IgD-negative memory B cell (primary cell): ENCODE measurements at regions not wholly inside any gene's neighbourhood (a gene's known extent, or its start where the extent isn't known, plus 50 kb on each side); places are given as distances from the start of the nearest gene placed in this dataset.
A peak's percentile ranks its signal among the peaks of the same experiment; 100 is the strongest.
"Not testable (repeated sequence)": the region's sequence is repeated elsewhere in the genome, so short reads cannot be mapped to it uniquely, and the experiment has no call there.

Experiments
- H3K27ac Mint-ChIP-seq, 3 donors: one replicate each; pipeline ENCODE4 v1.8.0; 2020 to 2022; ENCODE audit warnings: mild to moderate bottlenecking in 3 of 3, mixed read lengths in 3 of 3, moderate library complexity in 1 of 3
- H3K27me3 Mint-ChIP-seq: one replicate; pipeline ENCODE4 v1.8.0; 2021; ENCODE audit warnings: mixed read lengths
- H3K36me3 Mint-ChIP-seq: one replicate; pipeline ENCODE4 v1.8.0; 2020; ENCODE audit warnings: mild to moderate bottlenecking, mixed read lengths
- H3K4me1 Mint-ChIP-seq, 3 donors: one replicate each; pipeline ENCODE4 v1.8.0; 2020 to 2022; ENCODE audit warnings: mixed read lengths in 3 of 3, mild to moderate bottlenecking in 1 of 3
- H3K4me3 Mint-ChIP-seq, 4 donors: one replicate each; pipeline ENCODE4 v1.8.0; 2020 to 2022; ENCODE audit warnings: mild to moderate bottlenecking in 4 of 4, mixed read lengths in 4 of 4, moderate library complexity in 3 of 4
- H3K9me3 Mint-ChIP-seq, 3 donors: one replicate each; pipeline ENCODE4 v1.8.0; 2020 to 2021; ENCODE audit warnings: mixed read lengths in 3 of 3, mild to moderate bottlenecking in 1 of 3

DNA sequence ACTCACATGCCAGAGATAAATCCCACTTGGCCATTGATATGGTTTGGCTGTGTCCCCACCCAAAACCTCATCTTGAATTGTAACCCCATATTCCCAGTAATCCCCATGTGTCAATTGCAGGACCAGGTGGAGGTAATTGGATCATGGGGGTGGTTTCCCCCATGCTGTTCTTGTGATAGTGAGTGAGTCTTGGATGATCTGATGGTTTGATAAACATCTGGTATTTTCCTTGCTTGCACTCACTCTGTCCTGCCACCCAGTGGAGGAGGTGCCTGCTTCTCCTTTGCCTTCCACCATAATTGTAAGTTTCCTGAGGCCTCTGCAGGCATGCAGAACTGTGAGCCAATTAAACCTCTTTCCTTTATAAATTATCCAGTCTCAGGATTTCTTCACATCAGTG lies 50.4 kb upstream of the B3GAT2 start:
- not testable (repeated sequence) for H3K27me3 Mint-ChIP-seq, H3K27ac Mint-ChIP-seq, H3K4me1 Mint-ChIP-seq, H3K4me3 Mint-ChIP-seq, H3K36me3 Mint-ChIP-seq
- H3K9me3 Mint-ChIP-seq, result peaks cover 7 to 17% (median 9%) of the 10 kb centered on the region in 3 donors

DNA sequence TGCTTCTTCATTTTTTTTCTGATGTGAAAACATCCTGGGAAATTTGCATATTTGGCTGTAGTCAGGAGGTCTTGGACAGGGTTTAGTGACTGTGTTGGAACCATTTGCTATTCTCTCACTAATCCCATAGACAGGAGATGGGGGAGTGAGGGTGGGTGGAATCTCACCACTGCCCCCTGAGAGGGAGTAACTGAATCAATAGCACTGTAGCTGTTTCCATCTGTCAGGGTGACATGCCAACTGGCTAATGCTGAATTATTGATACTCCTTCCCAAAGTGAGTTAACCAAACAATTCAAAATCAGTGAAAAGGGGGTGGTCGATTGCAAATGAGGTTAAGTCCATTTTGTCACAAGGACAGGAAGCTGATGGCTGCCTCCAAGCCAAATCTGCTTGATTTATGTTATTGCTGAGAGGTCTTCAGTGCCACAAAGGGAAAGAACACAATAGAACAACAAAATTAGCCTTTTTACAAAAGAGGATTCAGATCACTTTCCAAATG lies 55.1 kb upstream of the B3GAT2 start:
- no peaks in the 10 kb centered on the region for H3K36me3 Mint-ChIP-seq
- H3K9me3 Mint-ChIP-seq, result peaks cover 0 to 1% (median 0%) of the 10 kb centered on the region in 3 donors
- no peak overlapping the region for H3K27ac Mint-ChIP-seq
- H3K4me3 Mint-ChIP-seq, result no peak overlapping the region
- H3K27me3 Mint-ChIP-seq, result peaks cover 5% of the 10 kb centered on the region
- H3K4me1 Mint-ChIP-seq, result peaks cover 0 to 5% (median 0%) of the 10 kb centered on the region in 3 donors

DNA sequence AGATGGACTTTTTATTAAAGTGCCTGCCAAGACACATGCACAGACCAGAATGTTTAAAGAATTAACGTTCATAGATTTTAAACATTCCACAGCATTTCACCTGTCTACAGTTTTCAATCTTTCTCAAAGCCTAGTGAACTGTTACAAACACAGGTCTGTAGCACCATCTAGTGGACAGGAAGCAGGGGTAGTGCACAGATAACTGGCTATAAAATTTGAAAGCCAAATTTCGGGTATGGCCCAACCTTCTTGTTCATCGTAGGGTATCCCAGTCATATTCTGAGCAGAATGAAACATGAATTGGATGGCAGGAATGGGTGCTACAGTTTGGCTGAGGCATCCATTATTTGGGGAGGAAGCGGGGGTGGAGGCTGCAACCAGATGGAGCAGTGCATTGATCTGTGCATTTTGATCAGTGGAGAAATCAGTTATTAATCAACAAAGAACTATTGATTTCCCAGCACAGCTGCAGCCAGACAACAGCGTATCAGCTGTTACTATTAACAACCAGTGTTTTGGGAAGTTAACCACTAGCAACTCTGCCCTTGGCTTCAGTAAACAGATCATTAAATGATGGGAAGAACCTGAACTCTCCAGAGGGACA lies 56.1 kb upstream of the B3GAT2 start:
- H3K36me3 Mint-ChIP-seq, result no peaks in the 10 kb centered on the region
- no peak overlapping the region for H3K4me3 Mint-ChIP-seq
- peaks cover 5% of the 10 kb centered on the region for H3K27me3 Mint-ChIP-seq

DNA sequence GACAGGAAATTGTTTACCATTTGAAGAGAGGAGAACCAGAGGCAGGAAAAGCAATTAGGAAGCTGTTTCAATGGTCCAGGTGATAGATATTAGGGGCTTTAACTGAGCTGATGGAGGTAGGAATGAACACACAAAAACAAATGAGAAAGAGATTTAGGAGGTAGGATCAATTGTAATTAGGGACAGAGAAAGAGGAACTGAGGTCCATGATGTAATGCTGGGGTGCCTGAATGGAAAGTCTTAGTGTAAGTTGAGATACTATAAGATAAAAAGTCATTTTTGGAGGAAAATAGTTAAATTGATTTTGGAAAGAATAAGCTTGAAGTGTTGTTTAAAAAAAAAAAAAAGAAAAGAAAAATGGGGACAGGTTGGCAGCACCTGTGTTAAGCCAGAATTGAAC lies 58.5 kb upstream of the B3GAT2 start:
- H3K27me3 Mint-ChIP-seq, result peaks cover 5% of the 10 kb centered on the region
- no peaks in the 10 kb centered on the region for H3K9me3 Mint-ChIP-seq
- H3K27ac Mint-ChIP-seq, result no peak overlapping the region
- H3K36me3 Mint-ChIP-seq, result no peaks in the 10 kb centered on the region
- H3K4me1 Mint-ChIP-seq, result peaks cover 0 to 5% (median 0%) of the 10 kb centered on the region in 3 donors
- H3K4me3 Mint-ChIP-seq, result no peak overlapping the region

More for the DNA sequence above, 56.1 kb upstream of the B3GAT2 start:
- H3K9me3 Mint-ChIP-seq, result no peaks in the 10 kb centered on the region
- H3K4me1 Mint-ChIP-seq, result peaks cover 0 to 5% (median 0%) of the 10 kb centered on the region in 3 donors
- H3K27ac Mint-ChIP-seq, result no peak overlapping the region

DNA sequence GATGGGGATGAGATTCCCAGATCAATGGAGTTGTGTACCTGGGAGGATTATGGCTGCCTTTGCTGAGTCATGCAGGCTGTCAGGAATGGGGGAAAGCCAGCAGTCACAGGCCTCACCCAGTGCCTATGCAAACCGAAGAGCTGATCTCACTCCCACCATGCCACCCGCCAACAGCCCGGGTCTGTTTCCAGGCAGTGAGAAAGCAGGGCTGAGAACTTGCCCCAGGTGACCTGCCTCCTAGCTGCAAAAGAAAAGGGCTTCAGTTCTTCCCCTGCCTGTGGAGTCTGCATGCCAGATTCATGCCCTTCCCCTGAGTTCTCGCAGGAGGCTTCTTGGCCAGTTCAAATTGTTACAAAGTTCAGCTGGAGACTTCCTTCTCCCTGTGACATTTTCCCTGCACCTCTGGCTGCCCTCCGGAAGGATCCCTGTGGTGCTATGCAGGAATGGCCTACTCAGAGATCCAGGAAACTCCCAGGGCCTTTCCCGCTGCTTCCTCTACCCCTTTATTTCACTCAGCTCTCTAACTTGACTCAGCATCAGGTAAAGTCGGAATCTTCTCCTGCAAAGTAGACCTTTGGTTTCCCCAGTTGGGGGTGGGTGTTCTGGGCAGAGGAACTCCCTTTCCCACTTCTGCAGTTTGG lies 71.5 kb upstream of the B3GAT2 start:
- H3K9me3 Mint-ChIP-seq, result no peaks in the 10 kb centered on the region
- H3K27ac Mint-ChIP-seq, result no peak overlapping the region
- H3K27me3 Mint-ChIP-seq, result peaks cover 2% of the 10 kb centered on the region
- no peaks in the 10 kb centered on the region for H3K4me1 Mint-ChIP-seq
- H3K36me3 Mint-ChIP-seq, result peaks cover 2% of the 10 kb centered on the region
- no peak overlapping the region for H3K4me3 Mint-ChIP-seq

DNA sequence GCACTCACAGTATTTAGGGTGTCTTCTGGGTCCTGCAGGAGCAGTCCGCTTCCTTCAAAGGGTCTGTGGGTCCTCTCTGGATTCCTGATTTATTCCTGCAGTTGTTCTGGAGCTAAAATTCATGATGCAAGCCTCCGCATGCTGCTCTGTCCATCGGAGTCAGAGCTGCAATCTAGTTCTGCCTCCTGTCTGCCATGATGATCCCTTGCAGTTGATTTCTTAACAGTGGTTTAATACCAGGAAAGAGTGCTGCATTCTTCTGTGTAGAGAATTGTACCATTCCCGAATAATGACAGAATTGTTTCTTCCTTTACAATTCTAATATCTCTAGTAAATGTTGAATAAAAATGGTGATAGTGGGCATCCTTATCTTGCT lies 72.0 kb upstream of the B3GAT2 start:
- Mint-ChIP-seq H3K36me3 (peaks cover 2% of the 10 kb centered on the region), H3K27me3 (peaks cover 2% of the 10 kb centered on the region), H3K4me3 (no peak overlapping the region), H3K9me3 (no peaks in the 10 kb centered on the region), H3K4me1 (no peaks in the 10 kb centered on the region), H3K27ac (no peak overlapping the region)

DNA sequence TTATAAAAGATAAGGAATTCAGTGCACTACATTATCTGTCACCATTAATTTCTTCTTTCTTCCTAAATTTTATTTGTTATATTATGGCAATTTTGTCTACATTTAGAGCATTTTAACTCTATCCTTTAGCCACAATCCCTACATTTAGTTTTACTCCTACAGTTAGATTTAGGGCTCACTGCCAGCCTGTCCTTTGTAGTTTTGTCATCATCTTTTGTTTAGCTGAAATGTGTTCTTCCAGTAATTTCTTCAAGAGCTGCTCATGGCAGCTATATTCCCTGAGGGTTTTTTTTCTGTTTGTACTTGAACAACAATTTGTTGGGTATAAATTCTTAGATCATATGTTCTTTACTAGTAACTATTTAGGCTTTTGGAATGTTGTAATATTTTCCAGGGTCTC lies 72.7 kb upstream of the B3GAT2 start:
- H3K9me3 Mint-ChIP-seq, result no peaks in the 10 kb centered on the region
- no peak overlapping the region for H3K4me3 Mint-ChIP-seq
- H3K27me3 Mint-ChIP-seq, result peaks cover 2% of the 10 kb centered on the region
- peaks cover 2% of the 10 kb centered on the region for H3K36me3 Mint-ChIP-seq
- no peaks in the 10 kb centered on the region for H3K4me1 Mint-ChIP-seq
- H3K27ac Mint-ChIP-seq, result no peak overlapping the region

DNA sequence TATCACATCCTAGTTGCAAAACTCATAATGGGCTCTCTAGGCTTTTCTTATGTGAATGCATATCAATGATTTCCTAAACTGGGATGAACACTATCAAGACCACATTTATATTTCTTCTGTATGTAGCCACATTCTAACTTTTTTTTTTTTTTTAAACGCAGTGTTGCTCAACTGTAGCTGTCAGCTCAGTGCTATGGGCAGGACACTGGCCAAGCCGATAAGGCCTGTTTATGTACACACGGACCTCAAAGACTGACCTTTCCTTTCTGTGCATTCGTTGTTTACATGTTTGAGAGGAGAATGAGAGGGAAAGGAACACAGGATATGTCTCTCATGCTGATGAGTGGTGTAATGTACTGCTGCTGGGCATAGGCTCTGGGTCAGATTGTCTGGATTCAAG lies 75.1 kb upstream of the B3GAT2 start:
- Mint-ChIP-seq H3K4me3 (peak overlapping the region in 1 of 4 donors; percentile 1), H3K9me3 (no peaks in the 10 kb centered on the region), H3K27ac (no peak overlapping the region), H3K27me3 (peaks cover 8% of the 10 kb centered on the region), H3K4me1 (no peaks in the 10 kb centered on the region), H3K36me3 (no peaks in the 10 kb centered on the region)

DNA sequence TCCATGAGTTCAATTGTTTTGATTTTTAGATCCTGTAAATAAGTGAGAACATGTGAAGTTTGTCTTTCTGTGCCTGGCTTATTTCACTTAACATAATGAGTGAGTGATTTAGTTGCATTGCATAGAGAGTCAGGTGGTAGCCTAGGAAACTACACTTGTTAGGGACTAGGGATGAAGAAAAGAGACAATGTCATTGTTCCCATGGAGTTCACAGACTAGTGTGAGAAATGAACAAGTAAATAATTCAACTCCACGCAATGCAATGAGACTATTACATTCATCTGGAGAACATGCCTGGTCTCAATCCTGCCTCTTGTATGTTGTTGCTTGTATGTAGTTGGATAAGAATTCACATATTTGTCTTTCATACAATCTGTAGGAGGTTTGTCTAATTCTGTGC lies 76.3 kb upstream of the B3GAT2 start:
- no peaks in the 10 kb centered on the region for H3K4me1 Mint-ChIP-seq
- no peak overlapping the region for H3K27ac Mint-ChIP-seq
- H3K36me3 Mint-ChIP-seq, result peaks cover 3% of the 10 kb centered on the region
- H3K4me3 Mint-ChIP-seq, result no peak overlapping the region
- H3K27me3 Mint-ChIP-seq, result peaks cover 8% of the 10 kb centered on the region
- no peaks in the 10 kb centered on the region for H3K9me3 Mint-ChIP-seq

DNA sequence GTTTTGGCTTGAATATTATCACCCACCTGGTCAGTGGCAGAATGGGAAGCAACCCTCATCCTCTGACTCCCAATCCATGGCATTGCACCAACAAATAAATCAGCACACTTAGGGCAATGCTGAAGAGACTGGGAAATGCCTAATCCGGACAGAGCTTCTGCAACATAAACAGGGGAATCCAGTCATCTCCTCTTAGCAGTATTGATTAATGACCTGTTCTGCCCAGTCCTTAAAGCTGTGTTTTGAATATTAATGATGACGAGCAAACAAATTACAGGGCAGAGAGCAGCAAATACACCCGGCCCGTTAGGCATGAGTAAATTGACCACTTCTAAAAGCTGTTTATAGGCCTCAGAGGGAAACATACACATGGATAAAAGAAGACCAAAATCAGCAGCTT lies 77.0 kb upstream of the B3GAT2 start:
- H3K9me3 Mint-ChIP-seq, result no peaks in the 10 kb centered on the region
- H3K4me1 Mint-ChIP-seq, result no peaks in the 10 kb centered on the region

DNA sequence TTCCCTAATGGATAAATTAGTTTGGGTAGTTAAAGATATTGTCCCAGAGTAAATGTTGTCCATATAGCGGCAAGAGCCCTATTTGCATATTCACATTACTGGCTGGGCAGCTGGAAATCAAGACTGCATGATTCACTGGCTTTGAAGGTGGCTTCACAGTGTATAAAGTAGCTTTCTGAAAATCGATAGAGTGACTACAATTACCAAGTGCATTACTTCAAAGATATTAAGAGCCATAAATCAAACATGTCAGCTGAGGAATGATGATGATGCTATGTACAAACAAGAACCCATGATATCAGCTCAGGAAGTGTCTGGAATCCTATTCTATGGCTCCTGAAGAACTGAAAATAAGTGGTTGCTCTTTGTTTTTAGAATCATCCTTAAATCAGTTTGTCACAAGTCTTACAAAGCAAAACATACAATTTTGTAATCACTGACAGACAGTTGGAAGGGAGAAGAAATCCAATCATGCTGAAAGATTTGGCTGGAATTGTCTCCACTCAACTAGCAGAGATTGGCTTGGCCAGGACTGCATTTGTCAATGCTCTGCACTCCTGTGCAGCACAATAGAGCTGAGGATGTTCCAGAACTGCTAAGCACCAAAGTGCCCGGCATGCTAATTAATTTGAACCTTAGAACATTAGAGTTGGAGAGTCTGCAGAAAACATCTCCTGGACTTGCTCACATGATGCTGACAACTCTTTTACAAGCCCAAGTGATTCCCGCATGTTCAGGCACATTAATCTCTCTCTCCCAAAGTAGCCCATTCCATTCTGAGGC lies 77.9 kb upstream of the B3GAT2 start:
- H3K4me3 Mint-ChIP-seq, result no peak overlapping the region
- H3K27ac Mint-ChIP-seq, result no peak overlapping the region
- H3K27me3 Mint-ChIP-seq, result peaks cover 8% of the 10 kb centered on the region
- no peaks in the 10 kb centered on the region for H3K4me1 Mint-ChIP-seq
- peaks cover 3% of the 10 kb centered on the region for H3K36me3 Mint-ChIP-seq
- H3K9me3 Mint-ChIP-seq, result no peaks in the 10 kb centered on the region

More for the DNA sequence above, 77.0 kb upstream of the B3GAT2 start:
- Mint-ChIP-seq H3K36me3 (peaks cover 3% of the 10 kb centered on the region), H3K4me3 (no peak overlapping the region), H3K27me3 (peaks cover 8% of the 10 kb centered on the region), H3K27ac (no peak overlapping the region)

DNA sequence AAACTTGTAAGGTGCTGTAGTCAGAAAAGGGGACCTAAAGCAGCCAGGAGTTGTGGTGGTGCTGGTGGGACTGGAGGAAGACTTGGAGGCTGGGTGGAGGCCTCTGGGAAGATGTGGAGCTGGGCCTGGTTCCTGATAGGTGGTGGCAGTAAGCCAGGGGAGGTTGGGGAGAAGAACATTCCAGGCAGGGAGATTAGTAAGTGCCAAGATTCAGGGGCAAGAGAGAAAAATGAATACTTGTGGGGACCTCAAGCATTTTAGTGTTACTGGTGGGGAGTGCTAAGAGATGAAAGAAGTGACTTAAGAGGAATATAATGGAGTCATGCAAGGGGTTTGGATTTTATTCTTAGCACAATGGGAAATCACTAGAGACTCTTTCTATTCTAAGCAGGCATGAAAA lies 79.0 kb upstream of the B3GAT2 start:
- Mint-ChIP-seq H3K36me3 (peaks cover 3% of the 10 kb centered on the region), H3K4me3 (no peak overlapping the region), H3K9me3 (no peaks in the 10 kb centered on the region), H3K27ac (no peak overlapping the region), H3K4me1 (no peaks in the 10 kb centered on the region), H3K27me3 (peaks cover 6% of the 10 kb centered on the region)

DNA sequence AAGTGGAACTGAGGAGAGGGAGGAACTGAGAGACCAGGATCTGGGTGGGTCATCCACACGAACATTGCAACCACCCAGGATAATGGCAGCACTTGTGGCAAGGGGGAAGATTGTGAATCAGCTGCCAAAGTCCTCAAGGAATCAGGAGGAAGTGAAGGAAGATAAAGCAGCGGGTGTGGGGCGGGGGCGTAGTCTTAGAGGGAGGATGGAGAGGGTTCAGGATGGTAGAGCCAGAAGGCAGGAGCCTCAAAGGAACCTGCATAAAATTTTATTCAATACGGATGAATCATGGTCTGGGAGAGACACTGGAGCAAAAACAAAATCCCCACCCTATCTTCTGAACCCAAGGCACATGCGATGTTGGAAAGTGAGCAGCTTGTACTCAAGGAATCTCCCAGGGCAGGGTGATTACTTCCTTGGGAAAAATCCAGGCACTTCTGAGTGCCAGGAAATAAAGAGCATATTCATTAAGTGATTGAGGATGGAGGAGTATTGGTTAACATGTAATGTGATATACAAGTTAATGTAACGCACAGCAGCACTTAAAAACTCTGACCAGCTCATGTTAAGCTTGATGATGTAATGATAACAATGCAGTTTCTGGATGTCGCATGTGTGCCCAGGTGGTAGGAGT lies 82.0 kb upstream of the B3GAT2 start:
- Mint-ChIP-seq H3K36me3 (peaks cover 3% of the 10 kb centered on the region), H3K27ac (no peak overlapping the region), H3K4me3 (no peak overlapping the region), H3K4me1 (no peaks in the 10 kb centered on the region), H3K27me3 (peaks cover 6% of the 10 kb centered on the region), H3K9me3 (no peaks in the 10 kb centered on the region)

DNA sequence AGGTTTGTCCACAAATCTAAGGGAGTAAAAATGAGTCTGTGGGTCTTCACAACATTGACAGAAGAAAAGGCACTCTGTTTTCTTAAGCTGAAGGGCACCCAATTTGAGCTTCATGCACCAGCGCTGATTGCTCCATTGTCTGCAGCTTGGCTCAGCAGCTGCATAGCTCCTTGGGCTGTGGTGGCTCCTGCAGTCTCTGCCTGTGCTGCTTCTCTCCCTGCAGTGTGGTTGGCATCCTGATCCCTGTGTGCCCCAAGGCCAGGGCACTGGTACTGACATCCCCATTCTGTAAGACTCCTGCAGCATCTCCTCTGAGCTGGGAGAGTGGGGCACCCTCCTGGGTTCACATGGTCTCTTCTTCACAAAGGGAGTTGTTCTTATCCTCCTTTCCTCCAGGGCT lies 83.2 kb upstream of the B3GAT2 start:
- no peak overlapping the region for H3K4me3 Mint-ChIP-seq
- H3K4me1 Mint-ChIP-seq, result no peaks in the 10 kb centered on the region
- H3K27me3 Mint-ChIP-seq, result peaks cover 6% of the 10 kb centered on the region
- no peaks in the 10 kb centered on the region for H3K9me3 Mint-ChIP-seq
- peaks cover 3% of the 10 kb centered on the region for H3K36me3 Mint-ChIP-seq
- no peak overlapping the region for H3K27ac Mint-ChIP-seq

DNA sequence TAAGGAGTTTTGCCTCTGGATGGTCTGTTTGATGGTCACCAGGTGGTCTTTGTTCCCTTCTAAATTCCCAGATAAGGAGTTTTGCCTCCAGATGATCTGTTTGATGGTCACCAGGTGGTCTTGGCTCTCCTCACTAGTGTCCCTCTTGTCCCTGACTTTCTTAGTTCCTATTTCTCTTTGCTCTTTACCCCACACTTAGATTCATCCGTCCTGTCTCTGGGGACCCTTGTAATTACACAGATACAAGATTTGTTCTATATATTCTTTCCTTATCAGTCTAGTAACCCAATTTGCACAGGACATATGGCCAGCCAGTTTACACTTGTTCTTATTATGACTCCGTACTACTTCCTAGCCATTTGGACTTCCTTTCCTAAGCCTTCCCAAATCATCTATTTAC lies 84.0 kb upstream of the B3GAT2 start:
- no peak overlapping the region for H3K4me3 Mint-ChIP-seq
- H3K27ac Mint-ChIP-seq, result no peak overlapping the region
- peaks cover under 1% of the 10 kb centered on the region for H3K27me3 Mint-ChIP-seq
- H3K36me3 Mint-ChIP-seq, result peaks cover 3% of the 10 kb centered on the region
- no peaks in the 10 kb centered on the region for H3K9me3 Mint-ChIP-seq
- H3K4me1 Mint-ChIP-seq, result no peaks in the 10 kb centered on the region
